GM12878 (cell line): ENCODE measurements at regions not wholly inside any gene's neighbourhood (a gene's known extent, or its start where the extent isn't known, plus 50 kb on each side); places are given as distances from the start of the nearest gene placed in this dataset.

ENCODE experiments used
- ATAC-seq: fragments of 200-7000 bp; cut with Tn5 transposase; 3 replicates; pipeline ENCODE4 v1.9.1; 2020; ENCODE audit warnings: mild to moderate bottlenecking, moderate library complexity
- BruUV-seq: library from RNA; stranded (reverse); fragments of 400-500 nt; replicated peaks from 2 replicates; lab custom pipeline; 2021; lab: Mats Ljungman, UMichigan
- CTCF ChIA-PET: fragments of 300-600 bp; sonication (Branson Sonifier 250); formaldehyde crosslinking; extraction: SDS; loops from one replicate; lab custom pipeline; 2021; ENCODE audit warnings: inconsistent platforms; lab: Yijun Ruan, JAX
- POLR2A ChIA-PET: fragments of 350-600 bp; formaldehyde crosslinking; extraction: SDS; loops from one replicate; lab custom pipeline; 2021; ENCODE audit warnings: inconsistent platforms; lab: Charles Lee
- RAD21 ChIA-PET: fragments of 300-600 bp; sonication (Branson Sonifier 250); formaldehyde crosslinking; loops from one replicate; lab custom pipeline; 2023; ENCODE audit warnings: antibody characterized with exemption; ENCODE audit not compliant: unreplicated experiment; lab: Charles Lee
- SMC1A ChIA-PET: fragments of 300-600 bp; sonication (Branson Sonifier 250); formaldehyde crosslinking; loops from one replicate; lab custom pipeline; 2023; ENCODE audit not compliant: unreplicated experiment, uncharacterized antibody; lab: Charles Lee
- DNase-seq: peaks from one replicate; pipeline ENCODE4 v3.0.0-alpha.2; 2011; ENCODE audit warnings: low read depth, low spot score
- FAIRE-seq: peaks from 3 replicates; lab custom pipeline; 2011; peaks lifted over from hg19 to GRCh38; lab: Jason Lieb, UNC
- H2AFZ ChIP-seq: 2 replicates; pipeline ENCODE4 v1.6.0; 2011; ENCODE audit warnings: low read depth, low read length, control low read depth; ENCODE audit not compliant: control insufficient read depth
- H3K27ac ChIP-seq: 2 replicates; pipeline ENCODE4 v1.5.1; 2011; ENCODE audit warnings: control low read depth; ENCODE audit not compliant: control insufficient read depth, insufficient read depth
- H3K27me3 ChIP-seq, 2 experiments: replicated peaks in 1 of 2; 2 replicates each; pipeline versions ENCODE4 v1.6.0 to v1.6.1; 2011; ENCODE audit warnings: low read length in 1 of 2; ENCODE audit not compliant: control insufficient read depth in 2 of 2, insufficient read depth in 2 of 2
- H3K36me3 ChIP-seq, 2 experiments: 2 replicates each; pipeline ENCODE4 v1.5.1; 2011; ENCODE audit warnings: low read length in 1 of 2; ENCODE audit not compliant: control insufficient read depth in 2 of 2, insufficient read depth in 2 of 2
- H3K4me1 ChIP-seq: 2 replicates; pipeline ENCODE4 v1.6.1; 2011; ENCODE audit warnings: mild to moderate bottlenecking, low read length, moderate library complexity, mixed read lengths; ENCODE audit not compliant: control insufficient read depth, insufficient read depth
- H3K4me2 ChIP-seq: 2 replicates; pipeline ENCODE4 v1.6.0; 2011; ENCODE audit warnings: control low read depth; ENCODE audit not compliant: control insufficient read depth, insufficient read depth
- H3K4me3 ChIP-seq: fragments of 200-600 bp; sonication (generic); 2 replicates; pipeline ENCODE4 v1.5.1; 2016
- H3K79me2 ChIP-seq: 2 replicates; pipeline ENCODE4 v1.6.0; 2011; ENCODE audit warnings: low read length; ENCODE audit not compliant: control insufficient read depth, insufficient read depth
- H3K9ac ChIP-seq: 2 replicates; pipeline ENCODE4 v1.8.0; 2011; ENCODE audit warnings: low read length, control low read depth, mixed read lengths; ENCODE audit not compliant: control insufficient read depth, insufficient read depth
- H3K9me3 ChIP-seq: replicated peaks from 3 replicates; pipeline ENCODE4 v1.5.1; 2011; ENCODE audit warnings: mild to moderate bottlenecking, low read length; ENCODE audit not compliant: control insufficient read depth, insufficient read depth
- H4K20me1 ChIP-seq: 2 replicates; pipeline ENCODE4 v1.6.0; 2011; ENCODE audit not compliant: control insufficient read depth, insufficient read depth
- GABPA ChIP-seq: IDR thresholded peaks from 2 replicates; pipeline ENCODE4 v1.6.1; 2014; ENCODE audit warnings: antibody characterized with exemption, low read depth, mild to moderate bottlenecking, inconsistent platforms
- NFYA ChIP-seq: IDR thresholded peaks from 2 replicates; pipeline ENCODE4 v1.6.1; 2011; ENCODE audit warnings: low read depth, mild to moderate bottlenecking, low read length, improper control_type of control experiment, borderline replicate concordance
- RBBP5 ChIP-seq: fragments of 200-600 bp; sonication (generic); conservative IDR thresholded peaks from 2 replicates; pipeline ENCODE4 v1.6.1; 2016
- REST ChIP-seq: IDR thresholded peaks from 2 replicates; pipeline ENCODE4 v1.6.1; 2012; ENCODE audit warnings: mild to moderate bottlenecking, low read depth, low read length
- SREBF2 ChIP-seq: IDR thresholded peaks from 2 replicates; pipeline ENCODE4 v1.6.1; 2012; ENCODE audit warnings: mild to moderate bottlenecking, low read length
- STAT1 ChIP-seq: fragments of 450-650 bp; conservative IDR thresholded peaks from 2 replicates; pipeline ENCODE4 v1.6.1; 2014; ENCODE audit warnings: antibody characterized with exemption, mild to moderate bottlenecking
- TCF7 ChIP-seq: IDR thresholded peaks from 2 replicates; pipeline ENCODE4 v1.6.1; 2014; ENCODE audit warnings: antibody characterized with exemption, borderline replicate concordance
- ZNF24 ChIP-seq: fragments of 450-650 bp; IDR thresholded peaks from 2 replicates; pipeline ENCODE4 v1.6.1; 2017; ENCODE audit warnings: antibody characterized with exemption, mild to moderate bottlenecking
- WGBS: methylation state at CpG from one replicate; pipeline ENCODE4 v1.1.6; 2016; ENCODE audit warnings: low lambda C conversion rate; ENCODE audit not compliant: insufficient replicate concordance, insufficient coverage; ENCODE audit errors: missing lambda C conversion rate; 5-methylcytosine and 5-hydroxymethylcytosine counted together
- in situ Hi-C: fragments of 300-500 bp; cut with MboI; formaldehyde crosslinking; loops from 9 replicates; pipeline ENCODE4 v1.14.3; 2018; ENCODE audit warnings: mixed read lengths
- intact Hi-C: fragments of 100-400 bp; cut with micrococcal nuclease; formaldehyde crosslinking; loops from one replicate; pipeline ENCODE4 v1.14.2; 2022; ENCODE audit not compliant: unreplicated experiment

GRCh38 chr16:6446370-6446769 lies 886.3 kb upstream of the RBFOX1 start:
- no peaks in the 10 kb centered on the region for H3K36me3 ChIP-seq
- intact Hi-C loops: no loop called here
- FAIRE-seq (no peak), DNase-seq (no peak), ATAC-seq (no peak)
- H3K4me3 ChIP-seq: no peak overlapping the region
- SMC1A ChIA-PET: no interaction called here
- in situ Hi-C loops: no loop called here
- no peaks in the 10 kb centered on the region for H3K4me1 ChIP-seq
- TF ChIP-seq ZNF24: no peak
- TF ChIP-seq REST: no peak
- no peak for TF ChIP-seq STAT1
- no peak for TF ChIP-seq RBBP5
- TF ChIP-seq SREBF2: no peak
- no peak for TF ChIP-seq NFYA
- no peak for TF ChIP-seq TCF7
- no peak for TF ChIP-seq GABPA
- H3K27me3 ChIP-seq: no peaks in the 10 kb centered on the region
- no peaks in the 10 kb centered on the region for H3K79me2 ChIP-seq
- no peaks in the 10 kb centered on the region for H3K9me3 ChIP-seq
- H3K9ac ChIP-seq: no peak overlapping the region
- no peak overlapping the region for H3K27ac ChIP-seq
- H4K20me1 ChIP-seq: no peaks in the 10 kb centered on the region
- BruUV-seq: no TSS peak
- 6% methylated on average over 1 of the region's 1 CpG for WGBS
- H3K4me2 ChIP-seq: no peak overlapping the region
- CTCF ChIA-PET: no interaction called here
- RAD21 ChIA-PET: no interaction called here
- H2AFZ ChIP-seq: no peak overlapping the region
- POLR2A ChIA-PET: no interaction called here
